Inferior parietal cortex (tissue), 1 donor: ENCODE measurements at regions not wholly inside any gene's neighbourhood (a gene's known extent, or its start where the extent isn't known, plus 50 kb on each side); places are given as distances from the start of the nearest gene placed in this dataset.

Source experiments
- DNase-seq: peaks from one replicate; pipeline ENCODE4 v3.0.0-alpha.2; 2016; ENCODE audit errors: extremely low spot score

DNA sequence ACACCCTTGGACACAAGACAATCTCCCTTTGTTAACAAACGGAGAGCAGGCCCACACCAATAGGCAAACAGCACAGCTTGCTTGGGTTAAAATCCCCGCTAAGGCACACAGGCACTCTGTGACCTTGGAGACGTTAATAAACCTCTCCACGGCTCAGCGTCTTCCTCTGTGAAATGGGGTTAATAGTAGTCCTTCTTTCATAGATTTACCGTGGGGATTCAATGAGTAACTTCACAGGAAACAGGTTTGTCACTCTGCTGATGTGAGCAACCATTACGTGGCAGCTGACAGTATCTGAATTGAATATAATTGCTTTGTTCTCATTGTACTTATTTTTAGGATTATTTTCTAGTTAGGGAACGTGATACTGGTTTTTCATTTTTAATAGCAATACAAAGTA, 65.2 kb upstream of the ADRA1B start:
- no peak for DNase-seq

GRCh38 chr5:159854916-159855315, 61.4 kb upstream of the ADRA1B start:
- DNase-seq: no peak

DNA sequence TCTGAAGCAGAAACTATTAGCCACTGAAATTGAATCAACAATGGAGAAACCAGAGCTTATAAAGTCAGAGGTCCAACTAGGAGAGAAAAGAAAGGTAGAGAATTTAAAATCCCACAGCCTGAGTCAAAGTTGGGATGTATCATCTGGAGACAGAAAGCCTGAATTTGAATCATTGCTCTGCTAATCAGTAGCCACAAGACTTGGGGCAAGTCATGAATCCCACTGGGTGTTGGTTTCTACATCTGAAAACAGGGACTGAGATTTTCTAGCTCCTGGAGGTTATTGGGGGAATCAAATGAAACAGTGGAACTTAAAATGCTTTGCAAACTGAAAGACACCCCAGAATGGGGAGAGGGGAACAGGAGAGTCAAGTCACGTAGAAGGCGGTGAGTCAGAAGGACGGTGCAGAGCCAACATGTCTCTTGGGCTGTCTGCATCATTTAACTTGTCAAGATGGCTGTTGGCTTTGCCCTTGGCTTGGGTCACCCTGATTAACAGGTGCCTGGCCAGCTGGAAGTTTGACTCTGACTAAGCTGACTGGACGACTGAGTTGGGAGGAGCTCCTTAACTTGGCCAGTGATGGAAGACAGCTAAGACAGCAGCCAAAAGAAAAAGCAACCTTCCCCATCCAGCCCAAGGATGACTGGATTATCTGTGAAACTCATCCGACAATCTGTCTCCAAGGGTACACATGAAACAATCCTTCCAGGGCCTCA, 60.6 kb upstream of the ADRA1B start:
- DNase-seq: no peak

- DNase-seq: no peak
Measured at GRCh38 chr5:159858871-159859270, 57.4 kb upstream of the ADRA1B start.

GRCh38 chr5:159861086-159861485, 55.2 kb upstream of the ADRA1B start:
- DNase-seq: no peak

GRCh38 chr5:159864885-159865691, 51.2 kb upstream of the ADRA1B start:
- no peak for DNase-seq

GRCh38 chr5:159866093-159866492, 50.2 kb upstream of the ADRA1B start:
- no peak for DNase-seq
